HG02678 (cell line): ENCODE measurements at regions not wholly inside any gene's neighbourhood (a gene's known extent, or its start where the extent isn't known, plus 50 kb on each side); places are given as distances from the start of the nearest gene placed in this dataset.
"Not testable (repeated sequence)": the region's sequence is repeated elsewhere in the genome, so short reads cannot be mapped to it uniquely, and the experiment has no call there.

ENCODE experiments used
- ATAC-seq: cut with Tn5 transposase; IDR thresholded peaks from one replicate; pipeline ENCODE4 v1.9.1; 2021; ENCODE audit warnings: mild to moderate bottlenecking, moderate library complexity; ENCODE audit not compliant: unreplicated experiment

DNA sequence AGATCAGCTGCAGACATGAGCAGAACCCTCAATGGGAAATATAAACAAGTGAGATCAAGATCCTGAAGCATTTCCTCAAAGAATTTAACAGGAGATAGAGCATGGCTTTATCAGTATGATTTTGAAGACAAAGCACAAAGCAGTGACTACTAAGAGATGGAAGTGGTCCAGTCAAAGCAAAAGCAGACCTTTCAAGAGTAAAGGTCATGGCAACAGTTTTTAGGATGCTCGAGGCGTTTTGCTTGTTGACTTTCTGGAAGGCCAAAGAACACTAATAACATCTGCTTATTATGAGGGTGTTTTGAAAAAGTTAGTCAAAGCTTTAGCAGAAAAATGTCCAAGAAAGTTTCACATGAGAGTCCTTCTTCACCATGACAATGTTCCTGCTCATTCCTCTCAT lies 128.5 kb downstream of the KCNE4 start:
- no peak for ATAC-seq

DNA sequence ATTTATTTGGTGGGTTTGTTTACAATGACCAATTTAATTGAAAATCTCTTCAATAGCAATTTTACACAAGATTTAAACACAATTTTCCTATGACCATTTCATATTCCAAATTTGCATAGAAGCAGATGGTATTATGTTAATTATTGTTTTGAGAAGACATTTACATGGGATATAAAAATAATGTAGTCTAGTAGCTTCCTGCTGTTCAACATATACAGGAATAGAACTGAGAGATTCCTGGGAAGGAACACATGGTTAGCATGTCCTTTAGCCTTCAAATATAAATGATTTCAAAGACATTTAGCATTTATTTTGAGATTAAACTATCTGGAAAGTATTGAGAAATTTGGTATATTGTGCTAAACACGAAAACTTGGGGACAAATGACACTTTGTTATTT lies 129.6 kb downstream of the KCNE4 start:
- ATAC-seq = no peak

- no peak for ATAC-seq
Measured at GRCh38 chr2:223182356-223182755, 130.4 kb downstream of the KCNE4 start.

GRCh38 chr2:223185638-223186037 lies 133.6 kb downstream of the KCNE4 start:
- no peak for ATAC-seq

DNA sequence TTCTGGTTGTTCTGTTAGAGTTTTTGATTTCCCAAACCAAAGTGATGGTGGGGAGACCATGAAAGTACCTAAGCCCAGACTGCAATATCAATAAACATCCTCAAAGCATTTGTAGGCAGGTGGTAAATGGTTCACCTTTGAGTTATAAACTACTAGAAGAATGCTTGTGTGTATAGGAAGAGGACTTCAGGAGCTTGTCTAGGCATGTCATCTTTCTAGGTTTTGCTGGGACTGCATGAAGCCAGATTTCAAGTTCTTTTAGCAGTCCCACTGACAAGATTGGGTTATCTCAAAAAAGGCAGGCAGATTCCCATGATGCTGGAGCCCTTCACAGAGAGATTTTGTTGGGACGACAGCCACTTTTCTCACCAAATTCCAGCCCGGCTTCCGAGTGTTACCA lies 135.3 kb downstream of the KCNE4 start:
- ATAC-seq = no peak

DNA sequence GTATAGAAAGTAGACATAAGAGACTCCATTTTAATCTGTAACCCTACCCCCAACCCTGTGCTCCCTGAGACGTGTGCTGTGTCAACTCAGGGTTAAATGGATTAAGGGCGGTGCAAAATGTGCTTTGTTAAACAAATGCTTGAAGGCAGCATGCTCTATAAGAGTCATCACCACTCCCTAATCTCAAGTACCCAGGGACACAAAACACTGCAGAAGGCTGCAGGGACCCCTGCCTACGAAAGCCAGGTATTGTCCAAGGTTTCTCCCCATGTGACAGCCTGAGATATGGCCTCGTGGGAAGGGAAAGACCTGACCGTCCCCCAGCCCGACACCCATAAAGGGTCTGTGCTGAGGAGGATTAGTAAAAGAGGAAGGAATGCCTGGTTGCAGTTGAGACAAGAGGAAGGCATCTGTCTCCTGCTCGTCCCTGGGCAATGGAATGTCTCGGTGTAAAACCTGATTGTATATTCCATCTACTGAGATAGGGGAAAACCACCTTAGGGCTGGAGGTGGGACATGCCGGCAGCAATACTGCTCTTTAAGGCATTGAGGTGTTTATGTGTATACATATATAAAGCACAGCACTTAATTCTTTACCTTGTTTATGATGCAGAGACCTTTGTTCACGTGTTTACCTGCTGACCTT lies 138.7 kb downstream of the KCNE4 start:
- ATAC-seq = not testable (repeated sequence)

GRCh38 chr2:223196331-223196730 lies 144.3 kb downstream of the KCNE4 start:
- no peak for ATAC-seq

GRCh38 chr2:223197046-223197445 lies 145.1 kb downstream of the KCNE4 start:
- ATAC-seq = no peak

DNA sequence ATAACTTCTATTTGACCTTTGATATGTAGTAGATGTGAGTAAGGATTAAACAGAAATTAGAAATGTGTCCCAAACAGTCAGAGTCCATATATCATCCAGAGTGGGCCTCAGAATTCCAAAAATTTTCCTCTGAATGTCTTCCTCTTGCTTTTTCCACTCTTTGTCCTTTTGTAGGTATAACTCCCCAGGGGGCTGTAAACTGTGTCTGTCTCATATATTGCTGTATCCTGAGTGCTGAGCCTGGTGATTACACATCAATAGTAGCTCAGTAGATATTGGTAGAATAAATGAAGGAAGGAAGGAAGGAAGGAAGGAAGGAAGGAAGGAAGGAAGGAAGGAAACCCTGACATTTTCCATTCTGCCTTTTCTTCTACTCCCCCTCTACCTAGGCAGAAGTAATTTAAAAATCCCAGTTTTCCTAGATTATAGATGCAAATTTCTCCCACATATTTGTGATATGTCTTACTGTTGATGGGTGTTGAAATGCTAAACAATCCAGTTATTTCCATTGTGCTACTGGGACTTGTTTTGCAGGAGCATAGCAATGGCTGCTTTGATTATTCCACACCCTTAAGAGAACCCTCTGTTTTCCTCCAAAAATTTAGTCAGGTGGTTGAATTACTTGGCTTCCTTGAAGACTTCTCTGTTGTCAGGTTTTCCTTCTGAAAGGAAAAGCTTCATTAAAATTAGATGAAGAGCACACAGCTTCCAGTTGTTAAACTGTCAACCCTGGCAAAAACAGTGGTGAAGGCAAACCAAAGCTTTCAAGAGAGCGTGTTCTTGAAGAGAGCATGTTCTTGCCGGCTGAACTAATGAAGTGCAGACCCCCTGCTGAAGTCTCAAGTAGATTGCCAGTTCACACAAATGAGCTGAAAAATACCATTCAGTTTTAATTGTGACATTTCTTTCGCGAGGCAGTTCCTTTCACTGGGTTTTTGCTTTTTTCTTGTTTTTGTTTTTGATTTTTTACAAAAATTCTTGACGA lies 147.8 kb downstream of the KCNE4 start:
- ATAC-seq = no peak

DNA sequence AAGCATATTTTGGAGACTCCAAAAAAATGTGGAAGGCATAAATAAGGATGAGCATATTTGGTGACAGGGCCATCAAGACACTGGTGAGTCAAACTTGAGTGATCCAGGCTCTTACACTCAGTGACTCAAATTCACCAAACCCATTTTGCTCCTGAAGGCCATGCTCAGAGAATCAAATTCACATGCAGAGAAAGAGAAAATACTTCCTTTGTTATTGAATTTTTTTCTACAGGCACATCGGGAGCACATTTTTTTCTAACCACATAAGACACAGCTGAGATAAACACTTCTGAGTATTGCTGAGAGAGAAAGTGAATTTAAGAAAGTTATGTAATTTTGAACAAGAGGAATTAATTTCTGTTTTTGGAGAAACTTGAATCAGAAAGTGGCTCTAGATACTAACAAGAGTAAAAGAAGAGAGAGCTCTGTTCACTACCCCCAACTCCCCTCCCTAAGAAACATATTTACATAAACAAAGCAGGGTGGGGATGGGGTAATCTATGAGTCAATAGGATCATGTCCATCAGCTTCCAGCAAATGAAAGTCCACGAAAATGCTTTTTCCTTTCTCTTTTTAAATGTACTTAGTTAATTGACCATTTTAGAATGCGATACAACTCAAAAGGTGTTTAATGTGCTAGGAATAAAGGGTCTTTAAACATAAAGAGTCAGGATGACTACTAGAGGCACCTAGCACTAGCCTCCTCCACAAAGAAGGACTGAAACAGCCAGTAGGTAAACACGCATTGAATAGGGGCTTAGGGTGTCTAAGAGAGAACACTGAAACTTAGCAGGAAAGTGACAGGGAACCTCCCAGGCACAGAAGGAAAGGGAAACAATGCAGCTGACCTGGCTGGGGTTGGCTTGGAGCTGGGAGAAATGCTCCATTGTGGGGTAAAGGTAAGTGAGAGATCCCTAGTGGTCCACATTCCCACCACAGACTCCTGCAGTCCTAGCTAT lies 152.3 kb downstream of the KCNE4 start:
- ATAC-seq = no peak

- ATAC-seq = no peak
Measured at GRCh38 chr2:223210489-223210888, 158.5 kb downstream of the KCNE4 start.

DNA sequence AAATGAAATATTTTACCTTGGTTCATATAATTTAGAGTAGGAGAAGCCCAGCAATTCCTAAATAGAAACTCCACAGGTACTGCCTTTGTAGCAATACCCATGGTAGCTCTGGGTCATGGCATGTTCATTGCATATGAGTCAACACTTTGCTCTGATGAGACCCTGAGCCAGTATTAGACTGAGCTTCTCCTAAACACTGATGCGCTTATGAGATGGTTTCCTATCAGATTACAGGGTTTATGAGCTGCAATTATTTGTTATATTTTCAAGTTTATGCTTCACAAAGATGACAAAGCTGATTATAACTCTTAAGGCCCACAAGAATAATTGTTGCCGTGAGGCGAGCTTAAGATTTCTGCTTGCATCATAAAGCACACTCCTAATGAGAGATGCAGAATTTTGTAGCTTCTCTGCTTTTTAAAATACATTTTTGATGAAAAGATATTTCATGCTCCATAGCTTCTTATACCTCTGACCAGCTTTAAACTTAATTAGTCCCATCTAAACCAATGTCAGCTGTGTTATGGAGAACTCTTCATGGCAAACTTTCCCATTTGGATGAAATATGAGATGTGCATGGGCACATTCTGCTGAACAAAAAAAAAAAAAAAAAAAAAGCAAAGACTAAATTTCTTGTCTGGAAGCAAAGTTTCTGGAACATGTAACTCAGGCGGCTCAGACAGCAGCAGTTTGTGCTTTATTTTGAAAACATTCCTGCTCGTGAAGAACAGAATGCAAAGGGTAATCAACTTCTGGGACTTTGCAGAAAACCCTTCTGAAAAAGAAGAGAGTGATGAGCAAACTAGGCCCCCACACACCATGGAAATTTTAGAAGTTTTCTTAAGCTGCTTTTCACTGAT lies 162.6 kb downstream of the KCNE4 start:
- no peak for ATAC-seq

DNA sequence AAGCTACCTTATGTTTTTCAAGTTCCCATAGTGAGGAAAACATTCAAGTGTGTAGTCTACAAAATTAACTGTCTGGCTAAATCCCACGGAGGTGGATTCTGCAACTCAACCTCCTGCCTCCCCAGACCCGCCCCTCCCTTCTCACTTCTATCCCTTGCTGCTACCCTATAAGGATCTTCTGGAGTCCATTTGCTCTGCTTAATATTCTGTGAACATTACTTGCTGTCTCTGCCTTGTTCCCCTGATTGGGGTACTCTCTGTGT lies 163.2 kb downstream of the KCNE4 start:
- no peak for ATAC-seq

GRCh38 chr2:223217373-223217772 lies 165.4 kb downstream of the KCNE4 start:
- no peak for ATAC-seq

GRCh38 chr2:223218587-223219178 lies 166.7 kb downstream of the KCNE4 start:
- no peak for ATAC-seq

GRCh38 chr2:223219872-223220657 lies 168.1 kb downstream of the KCNE4 start:
- no peak for ATAC-seq

DNA sequence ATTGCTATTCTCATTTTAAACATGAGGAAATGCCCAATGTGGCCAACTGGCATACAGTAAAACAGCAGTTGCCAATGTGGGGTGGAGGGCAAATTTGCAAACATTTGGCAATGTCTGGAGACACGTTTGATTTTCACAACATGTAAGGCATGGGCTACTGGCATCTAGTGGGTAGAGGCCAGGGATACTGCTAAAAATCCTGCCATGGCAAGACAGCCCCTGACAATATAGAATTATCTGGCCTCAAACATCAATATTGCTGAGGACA lies 168.6 kb downstream of the KCNE4 start:
- ATAC-seq = no peak

- no peak for ATAC-seq
Measured at GRCh38 chr2:223221139-223221835, 169.3 kb downstream of the KCNE4 start.

DNA sequence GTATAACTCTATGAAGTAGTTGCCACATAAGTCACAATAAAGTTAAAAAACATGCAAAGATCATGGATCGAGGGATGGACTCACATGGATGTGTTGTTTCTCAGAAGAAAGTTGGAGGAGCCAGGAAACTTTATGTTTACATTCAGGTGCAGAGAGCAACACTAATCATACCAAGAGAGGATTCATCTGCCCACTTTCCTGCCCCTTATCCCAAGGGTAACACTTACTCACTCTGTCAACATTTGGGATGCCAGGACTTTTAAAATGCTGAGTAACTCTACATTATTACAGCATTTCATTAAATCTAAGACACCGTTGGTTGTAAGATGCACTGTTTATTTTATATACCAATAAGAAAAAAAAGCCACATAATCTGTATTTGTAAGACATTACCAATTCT lies 170.4 kb downstream of the KCNE4 start:
- no peak for ATAC-seq
